ENCODE measurements at regions not wholly inside any gene's neighbourhood (a gene's known extent, or its start where the extent isn't known, plus 50 kb on each side); places are given as distances from the start of the nearest gene placed in this dataset.

DNA sequence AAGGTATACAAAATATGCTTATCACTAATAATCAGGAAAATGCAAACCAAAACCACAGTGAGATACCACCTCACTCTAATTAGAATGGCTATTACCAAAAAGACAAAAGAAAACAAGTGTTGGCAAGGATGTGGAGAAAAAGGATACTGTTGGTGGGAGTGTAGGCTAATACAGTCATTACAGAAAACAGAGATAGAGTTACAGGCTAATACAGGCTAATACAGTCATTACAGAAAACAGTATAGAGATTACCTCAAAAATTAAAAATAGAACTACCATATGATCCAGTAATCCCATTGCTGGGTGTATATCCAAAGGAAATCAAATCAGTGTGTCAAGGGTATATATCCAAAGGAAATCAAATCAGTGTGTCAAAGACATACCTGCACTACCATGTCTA, 238.4 kb downstream of the PLPP3 start:
- DNase-seq, result no peak

DNA sequence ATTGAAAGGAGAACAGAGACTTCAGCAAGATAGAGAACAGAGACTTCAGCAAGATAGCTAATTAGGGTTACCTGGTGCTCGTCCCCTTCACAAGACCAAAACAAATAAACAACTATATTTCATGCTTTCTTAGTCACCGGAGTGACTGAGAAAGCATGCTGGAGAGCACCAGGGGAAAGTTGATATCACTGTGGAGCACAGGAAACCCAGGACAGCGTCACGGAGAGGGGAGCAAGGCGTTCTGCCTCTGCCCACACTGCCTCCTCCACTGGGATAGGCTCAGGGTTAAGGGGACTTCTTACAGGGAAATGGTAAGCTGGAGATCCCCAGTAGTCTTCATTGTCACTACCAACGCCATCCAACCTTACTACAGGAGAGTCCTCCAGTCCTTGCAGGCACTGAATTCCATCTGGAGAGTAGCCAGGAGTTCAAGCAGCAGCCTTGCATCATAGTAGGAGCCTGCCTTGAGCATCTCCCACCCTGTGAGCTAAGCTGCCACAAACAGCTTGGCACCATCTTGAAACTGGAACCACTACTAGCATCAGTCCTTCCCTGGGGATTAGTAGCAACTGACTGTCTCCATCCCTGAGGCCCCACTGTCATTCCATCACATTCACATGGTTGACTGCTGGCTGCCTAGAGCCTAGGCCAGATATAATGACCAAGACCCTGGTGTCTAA, 239.4 kb downstream of the PLPP3 start:
- no peak for DNase-seq

DNA sequence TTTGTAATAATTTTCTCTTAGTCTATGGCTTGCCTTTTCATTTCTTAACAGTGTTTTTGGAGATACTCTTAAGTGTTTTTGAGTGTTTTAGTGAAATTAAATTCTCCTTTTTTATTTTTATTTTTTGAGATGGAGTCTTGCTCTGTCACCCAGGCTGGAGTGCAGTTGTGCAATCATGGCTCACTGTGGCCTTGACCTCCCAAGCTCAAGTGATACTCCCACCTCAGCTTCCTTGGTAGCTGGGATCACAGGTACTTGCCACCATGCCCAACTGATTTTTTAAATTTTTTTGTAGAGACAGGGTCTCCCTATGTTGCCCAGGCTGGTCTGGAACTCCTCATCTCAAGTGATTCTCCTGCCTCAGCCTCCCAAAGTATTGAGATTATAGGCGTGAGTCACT, 240.3 kb downstream of the PLPP3 start:
- no peak for DNase-seq

DNA sequence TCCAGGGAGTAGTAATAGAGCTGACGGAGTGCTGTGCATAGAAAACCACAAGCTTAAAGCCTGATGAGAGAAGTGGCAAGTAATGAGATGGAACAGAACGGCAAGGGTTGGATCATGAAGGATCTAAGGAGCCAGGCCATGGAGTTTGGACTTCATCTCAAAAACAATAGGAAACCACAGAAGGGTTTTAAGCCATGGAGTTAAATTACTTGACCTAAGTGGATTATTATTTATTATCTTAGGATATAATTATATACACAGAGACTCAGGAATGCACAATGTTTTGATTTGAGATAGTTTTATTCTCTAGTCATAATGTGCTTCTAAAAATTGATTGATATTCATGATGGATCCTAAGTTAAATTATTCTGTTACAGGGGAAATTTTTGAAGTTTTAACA, 242.4 kb downstream of the PLPP3 start:
- no peak for DNase-seq

DNA sequence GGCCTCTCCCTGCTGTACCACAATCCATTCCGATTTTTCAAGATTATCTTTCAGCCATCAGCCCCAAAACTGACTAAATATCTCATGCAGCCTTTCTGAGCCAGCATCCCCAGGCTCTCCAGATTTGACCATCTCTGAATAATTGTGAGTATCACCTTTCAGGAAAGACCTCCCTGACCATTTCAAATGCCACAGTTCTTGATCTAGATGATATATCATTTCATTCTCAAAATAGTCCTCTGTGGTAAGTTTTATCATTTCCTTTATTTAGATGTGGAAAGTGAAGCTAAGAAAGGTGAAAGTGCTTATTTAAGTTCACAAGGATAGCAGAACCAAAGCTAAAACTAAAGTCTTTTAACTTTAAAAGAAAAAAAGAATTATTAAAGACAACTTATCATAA, 244.0 kb downstream of the PLPP3 start:
- DNase-seq, result no peak

DNA sequence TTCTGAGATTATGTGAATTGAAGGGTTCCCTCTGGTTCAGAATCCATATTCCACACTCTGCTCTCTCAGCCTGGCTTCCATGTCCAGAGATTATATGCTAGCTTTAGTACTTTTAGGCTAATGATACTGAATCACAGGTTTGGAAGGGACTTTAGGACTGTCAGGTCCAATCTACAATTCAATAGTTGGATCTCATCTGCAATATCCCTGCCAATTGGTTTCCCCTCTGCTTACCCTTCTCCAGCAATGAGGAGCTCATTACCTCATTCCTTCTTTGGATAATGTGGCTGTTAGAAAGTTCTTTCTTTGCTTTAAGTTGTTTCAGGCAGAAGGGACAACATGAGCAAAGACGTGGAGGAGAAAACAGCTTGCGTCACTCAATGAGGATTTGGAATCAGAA, 245.3 kb downstream of the PLPP3 start:
- DNase-seq, result no peak

GRCh38 chr1:56333461-56333860, 245.9 kb downstream of the PLPP3 start:
- no peak for DNase-seq

DNA sequence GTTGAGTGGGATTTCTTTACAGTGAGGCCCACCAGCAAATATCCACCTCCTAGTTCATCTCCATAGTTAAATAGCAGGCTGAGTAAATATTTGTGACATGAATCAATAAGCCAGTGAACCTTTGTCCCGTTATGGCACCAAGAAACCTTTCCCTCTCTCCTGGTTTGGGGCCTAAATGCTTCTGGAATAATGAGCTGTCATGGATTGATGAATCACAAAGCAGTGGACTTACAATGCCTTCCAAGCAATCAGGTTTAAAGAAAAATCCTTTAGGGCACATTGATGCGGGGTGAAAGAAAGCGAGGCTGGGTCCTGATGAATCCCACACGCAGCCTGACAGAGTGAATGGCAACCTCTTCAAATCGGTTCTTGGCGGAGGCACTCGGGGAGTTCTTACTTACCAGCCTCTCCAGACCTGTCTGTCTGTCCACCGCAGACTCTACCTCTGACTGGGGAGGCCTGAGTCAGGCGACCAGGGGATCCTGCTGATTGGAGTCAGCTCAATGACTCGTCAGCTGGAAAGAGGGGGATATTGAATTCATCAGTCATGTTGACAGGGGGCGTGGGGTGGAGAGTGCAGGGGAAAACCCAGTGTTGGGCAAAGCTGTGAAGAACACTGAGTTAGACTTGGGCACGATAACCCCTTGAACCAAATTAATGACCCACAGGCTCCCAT, 247.3 kb downstream of the PLPP3 start:
- DNase-seq, result no peak

- no peak for DNase-seq
Measured at GRCh38 chr1:56331207-56331891, 248.0 kb downstream of the PLPP3 start.

GRCh38 chr1:56330391-56331026, 248.9 kb downstream of the PLPP3 start:
- DNase-seq, result peak; percentile 61

GRCh38 chr1:56329970-56330369, 249.4 kb downstream of the PLPP3 start:
- DNase-seq, result no peak

DNA sequence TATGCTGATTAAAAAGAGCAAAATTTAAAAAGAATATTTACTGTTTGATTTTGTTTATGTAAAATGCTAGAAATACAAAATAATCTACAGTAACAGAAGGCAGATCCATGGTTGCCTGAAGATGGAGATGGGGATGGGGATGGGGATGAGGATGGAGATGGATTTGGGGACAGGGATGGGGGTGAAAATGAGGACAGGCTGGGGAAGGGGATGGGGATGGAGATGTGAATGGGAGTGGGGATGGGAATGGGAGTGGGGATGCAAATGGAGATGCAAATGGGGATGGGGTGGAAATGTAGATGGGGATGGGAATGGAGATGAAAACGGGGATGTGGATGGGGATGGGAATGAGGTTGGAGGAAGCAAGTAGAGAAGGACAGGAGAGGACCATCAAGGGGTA, 252.2 kb downstream of the PLPP3 start:
- no peak for DNase-seq

- no peak for DNase-seq
Measured at GRCh38 chr1:56326056-56326455, 253.3 kb downstream of the PLPP3 start.

- DNase-seq, result no peak
Measured at GRCh38 chr1:56324504-56324903, 254.9 kb downstream of the PLPP3 start.

GRCh38 chr1:56322211-56322610, 257.2 kb downstream of the PLPP3 start:
- no peak for DNase-seq

DNA sequence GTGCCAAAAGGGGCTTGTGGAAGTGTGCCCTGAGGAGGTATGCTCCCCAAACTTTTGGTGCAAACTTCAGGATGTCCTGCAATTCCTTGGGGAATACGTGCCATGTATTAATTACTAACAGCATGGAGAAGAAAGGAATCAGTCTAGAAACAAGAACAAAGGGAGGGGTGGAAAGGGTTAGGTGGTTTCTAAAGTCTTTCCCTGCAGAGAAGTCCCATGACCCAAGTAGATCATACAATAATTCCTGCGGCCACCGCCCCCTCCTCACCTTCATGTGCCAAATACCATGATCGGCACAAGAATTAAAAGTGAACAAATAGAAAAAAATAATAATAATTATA, 258.2 kb downstream of the PLPP3 start:
- no peak for DNase-seq

DNA sequence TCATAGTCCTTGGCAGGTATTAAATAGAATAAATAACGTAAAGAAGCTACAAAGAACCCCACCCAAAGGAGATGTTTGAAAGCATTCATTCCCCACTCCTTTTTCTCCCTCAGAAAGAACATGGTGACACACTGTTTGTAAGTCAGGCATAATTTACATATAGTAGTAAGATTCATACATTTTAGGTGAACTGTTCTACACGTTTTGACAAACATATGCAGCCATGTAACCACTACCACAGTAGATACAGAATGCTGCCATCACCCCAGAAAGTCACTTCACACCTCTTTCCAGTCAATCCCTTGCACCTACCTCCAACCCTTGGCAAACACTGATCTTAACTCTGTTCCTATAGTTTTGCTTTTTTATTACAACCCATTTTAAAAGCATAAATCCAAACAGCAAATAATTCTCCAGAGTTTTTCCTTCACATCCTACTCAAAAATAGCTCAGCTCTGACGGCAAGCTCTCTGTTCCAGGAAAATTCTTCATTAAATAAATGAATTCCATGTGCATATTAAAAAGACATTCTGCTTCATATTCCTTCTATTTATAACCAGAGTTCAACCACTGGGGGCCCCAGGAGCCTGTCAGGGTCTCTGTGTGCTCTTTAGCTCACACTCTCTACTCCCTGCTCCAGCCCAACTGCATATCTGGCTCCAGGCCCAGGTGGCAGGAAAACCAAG, 258.8 kb downstream of the PLPP3 start:
- no peak for DNase-seq

DNA sequence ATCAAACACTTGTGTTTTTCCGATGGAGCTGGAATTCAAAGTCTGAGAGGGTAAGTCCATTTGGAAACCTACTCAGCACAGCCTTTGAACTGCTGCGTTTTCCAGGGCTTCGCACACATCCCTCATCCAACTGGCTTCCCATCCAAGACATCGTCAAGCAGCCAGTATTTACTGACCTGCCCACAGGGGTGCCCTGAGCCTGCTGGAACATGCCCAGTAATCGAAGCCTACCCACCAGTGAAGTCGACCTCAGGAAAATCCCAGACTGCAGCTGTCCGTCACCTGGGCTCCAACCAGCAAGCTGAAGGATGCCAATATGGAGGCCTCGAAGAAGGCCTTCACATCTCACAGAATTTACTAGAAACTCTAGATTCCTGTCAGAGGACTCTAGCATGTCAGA, 261.6 kb downstream of the PLPP3 start:
- no peak for DNase-seq

- no peak for DNase-seq
Measured at GRCh38 chr1:56315293-56315942, 263.9 kb downstream of the PLPP3 start.

DNA sequence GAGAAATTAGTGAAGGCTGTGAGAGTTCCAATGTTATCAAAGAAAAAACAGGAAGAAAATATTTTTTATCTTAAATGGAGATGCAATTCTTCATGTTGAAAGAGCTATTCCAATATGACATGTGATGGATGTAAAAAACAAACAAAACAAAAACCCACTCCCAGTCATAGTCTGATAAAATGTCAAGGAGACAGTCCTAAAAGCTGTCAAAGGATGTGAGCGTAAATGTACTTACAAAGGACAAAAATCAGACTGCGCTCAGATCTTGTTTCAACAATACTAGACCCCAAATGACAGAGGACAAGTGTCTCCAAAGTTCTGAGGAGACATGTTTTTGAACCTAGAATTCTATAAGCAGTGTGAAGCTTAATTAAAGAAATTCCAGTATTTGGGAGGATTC, 265.8 kb downstream of the PLPP3 start:
- no peak for DNase-seq

DNA sequence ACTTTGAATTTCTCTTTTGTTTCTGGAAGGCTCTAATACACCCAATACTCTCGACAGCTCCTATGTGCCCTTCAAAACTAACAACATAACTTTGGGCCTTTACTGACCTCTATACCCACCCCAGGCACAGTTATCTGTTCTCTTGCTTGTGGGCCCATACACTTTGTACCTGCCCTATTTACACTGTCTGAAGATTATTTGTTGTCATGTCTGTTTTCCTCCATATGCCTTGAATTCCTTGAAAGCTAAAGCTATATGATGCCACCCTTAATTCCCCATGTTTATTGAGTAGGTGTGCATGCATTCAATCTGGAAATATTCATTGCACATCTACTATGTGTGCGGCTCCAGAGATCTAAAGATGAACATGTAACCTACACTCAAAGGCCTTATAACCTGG, 267.6 kb downstream of the PLPP3 start:
- DNase-seq, result no peak

DNA sequence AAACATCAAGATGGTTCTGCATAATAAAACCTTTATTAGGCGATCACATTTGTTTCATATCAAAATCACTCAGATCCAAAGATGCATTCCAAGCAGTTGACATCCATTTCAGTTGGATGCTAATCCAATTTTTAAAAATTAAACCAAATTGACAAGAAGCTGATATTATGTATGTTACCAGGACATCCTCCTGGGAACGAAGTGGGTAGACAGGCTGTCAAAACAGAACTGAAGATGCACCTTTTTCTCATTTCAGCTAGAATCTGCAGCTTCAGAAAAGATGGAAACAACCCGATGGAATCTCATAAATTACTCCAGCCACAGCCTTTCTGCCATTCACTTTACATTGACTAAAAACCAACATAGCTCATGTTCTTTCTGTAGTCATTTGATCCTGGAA, 268.4 kb downstream of the PLPP3 start:
- DNase-seq, result no peak

DNA sequence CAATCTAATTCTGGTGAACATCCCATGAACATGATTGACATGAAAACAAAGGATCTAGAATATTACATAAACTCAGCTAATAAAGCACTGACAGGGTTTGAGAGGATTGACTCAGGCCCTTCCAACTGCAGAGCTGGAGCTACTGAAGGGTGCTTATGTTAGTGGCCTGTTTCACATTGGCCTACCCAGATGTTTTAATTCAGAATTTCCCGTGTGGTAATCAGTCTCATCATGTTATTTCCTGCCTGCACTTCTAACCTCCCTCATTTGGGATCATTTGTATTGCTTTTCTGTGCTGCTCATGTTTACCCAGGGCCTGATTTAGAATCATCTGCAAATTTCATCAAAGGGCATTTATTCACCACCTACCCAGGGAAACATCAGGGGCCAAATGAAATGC, 270.3 kb downstream of the PLPP3 start:
- no peak for DNase-seq

Data from activated CD4-positive, alpha-beta T cell treated with anti-CD3 and anti-CD28 coated beads, Interleukin-10, Interleukin-2, amounts not matched to agents 100 ng/mL and 50 ng/mL, durations not matched to agents 16 hours and 8 hours (primary cell).